Panc1 (cell line): ENCODE measurements at regions not wholly inside any gene's neighbourhood (a gene's known extent, or its start where the extent isn't known, plus 50 kb on each side); places are given as distances from the start of the nearest gene placed in this dataset.

ENCODE experiments used
- CTCF ChIP-seq: fragments of 450-650 bp; IDR thresholded peaks from 2 replicates; pipeline ENCODE4 v1.5.1; 2017; ENCODE audit warnings: mild to moderate bottlenecking
- POLR2AphosphoS5 ChIP-seq: IDR thresholded peaks from 2 replicates; pipeline ENCODE4 v1.6.1; 2012; ENCODE audit warnings: mild to moderate bottlenecking, low read depth, low read length, moderate library complexity
- REST ChIP-seq, 2 experiments: IDR thresholded peaks; 2 replicates each; pipeline ENCODE4 v1.6.1; 2011 to 2012; ENCODE audit warnings: low read depth in 2 of 2, control low read depth in 1 of 2, low read length in 1 of 2, mild to moderate bottlenecking in 1 of 2, moderate library complexity in 1 of 2; ENCODE audit not compliant: insufficient read depth in 1 of 2
- SIN3A ChIP-seq: IDR thresholded peaks from 2 replicates; pipeline ENCODE4 v1.6.1; 2012; ENCODE audit warnings: low read depth, mild to moderate bottlenecking, low read length, moderate library complexity, borderline replicate concordance; ENCODE audit not compliant: insufficient read depth

- TF ChIP-seq POLR2AphosphoS5 (no peak), CTCF (no peak), SIN3A (no peak), REST (IDR thresholded peaks at IDR 0.05; ENCODE audit: insufficient read depth in 1 of 2, low read depth in 2 of 2, low read length in 1 of 2) (no peak)
Measured at GRCh38 chr13:92954746-92955145, 271.9 kb upstream of the GPC6 start.
